ENCODE measurements at regions not wholly inside any gene's neighbourhood (a gene's known extent, or its start where the extent isn't known, plus 50 kb on each side); places are given as distances from the start of the nearest gene placed in this dataset.

GRCh38 chr20:22321191-22321590, 263.2 kb downstream of the FOXA2 start:
- intact Hi-C loops (cut with micrococcal nuclease; ENCODE audit: unreplicated experiment) = no loop called here
- CTCF ChIA-PET = no interaction called here
- POLR2A ChIA-PET (ENCODE audit: unreplicated experiment) = no interaction called here
- H3K4me2 ChIP-seq = no peak overlapping the region
- BruUV-seq (replicated peaks) = no TSS peak
- no peak overlapping the region for H3K27ac ChIP-seq
- H2AFZ ChIP-seq = no peak overlapping the region
- H3K9me2 ChIP-seq (ENCODE audit: insufficient read depth) = no peaks in the 10 kb centered on the region; the same call in 1 of the 2 replicates
- no peaks in the 10 kb centered on the region for H4K20me1 ChIP-seq (ENCODE audit: insufficient read depth)
- H3K79me2 ChIP-seq (ENCODE audit: low read depth) = no peaks in the 10 kb centered on the region
- H3K9me3 ChIP-seq (ENCODE audit: insufficient read depth, low read depth) = no peaks in the 10 kb centered on the region
- no peak for DNase-seq
- H3K4me1 ChIP-seq (replicated peaks; ENCODE audit: insufficient read depth) = no peaks in the 10 kb centered on the region
- TF ChIP-seq CTCF (conservative IDR thresholded peaks at IDR 0.05) (no peak), EZH2 (IDR thresholded peaks at IDR 0.05; ENCODE audit: low read depth) (no peak)
- no peaks in the 10 kb centered on the region for H3K36me3 ChIP-seq (ENCODE audit: low read depth)
- H3K27me3 ChIP-seq (ENCODE audit: insufficient read depth, low read depth) = peaks cover 75% of the 10 kb centered on the region
- H3F3A ChIP-seq (ENCODE audit: insufficient read depth, low read depth) = no peaks in the 10 kb centered on the region
- H3K4me3 ChIP-seq = no peak overlapping the region

- intact Hi-C loops (cut with micrococcal nuclease; ENCODE audit: unreplicated experiment) = no loop called here
- Histone ChIP-seq H3F3A (ENCODE audit: insufficient read depth, low read depth) (no peaks in the 10 kb centered on the region), H3K4me3 (no peak overlapping the region), H3K4me2 (no peak overlapping the region), H3K27me3 (ENCODE audit: insufficient read depth, low read depth) (peaks cover 76% of the 10 kb centered on the region), H2AFZ (no peak overlapping the region), H3K27ac (no peak overlapping the region), H3K79me2 (ENCODE audit: low read depth) (no peaks in the 10 kb centered on the region), H3K36me3 (ENCODE audit: low read depth) (no peaks in the 10 kb centered on the region), H3K4me1 (replicated peaks; ENCODE audit: insufficient read depth) (no peaks in the 10 kb centered on the region), H4K20me1 (ENCODE audit: insufficient read depth) (no peaks in the 10 kb centered on the region), H3K9me3 (ENCODE audit: insufficient read depth, low read depth) (no peaks in the 10 kb centered on the region), H3K9me2 (ENCODE audit: insufficient read depth) (no peaks in the 10 kb centered on the region; the same call in 1 of the 2 replicates)
- no TSS peak for BruUV-seq (replicated peaks)
- CTCF ChIA-PET = no interaction called here
- TF ChIP-seq EZH2 (IDR thresholded peaks at IDR 0.05; ENCODE audit: low read depth) = no peak
- TF ChIP-seq CTCF (conservative IDR thresholded peaks at IDR 0.05) = no peak
- DNase-seq = no peak
- POLR2A ChIA-PET (ENCODE audit: unreplicated experiment) = no interaction called here
Observed at GRCh38 chr20:22320245-22320915, 264.0 kb downstream of the FOXA2 start.

GRCh38 chr20:22315771-22316170, 268.6 kb downstream of the FOXA2 start:
- H3K4me2 ChIP-seq = no peak overlapping the region
- no peaks in the 10 kb centered on the region for H3K36me3 ChIP-seq (ENCODE audit: low read depth)
- no peaks in the 10 kb centered on the region for H3K9me3 ChIP-seq (ENCODE audit: insufficient read depth, low read depth)
- no peaks in the 10 kb centered on the region for H3K9me2 ChIP-seq (ENCODE audit: insufficient read depth)
- H3K79me2 ChIP-seq (ENCODE audit: low read depth) = no peaks in the 10 kb centered on the region
- no peaks in the 10 kb centered on the region for H3K4me1 ChIP-seq (replicated peaks; ENCODE audit: insufficient read depth)
- POLR2A ChIA-PET (ENCODE audit: unreplicated experiment) = no interaction called here
- no peak for DNase-seq
- H3K27ac ChIP-seq = no peak overlapping the region
- BruUV-seq (replicated peaks) = no TSS peak
- H3K27me3 ChIP-seq (ENCODE audit: insufficient read depth, low read depth) = peaks cover 64% of the 10 kb centered on the region
- no peak for TF ChIP-seq EZH2 (IDR thresholded peaks at IDR 0.05; ENCODE audit: low read depth)
- no peak for TF ChIP-seq CTCF (conservative IDR thresholded peaks at IDR 0.05)
- no peak overlapping the region for H3K4me3 ChIP-seq
- intact Hi-C loops (cut with micrococcal nuclease; ENCODE audit: unreplicated experiment) = no loop called here
- no peaks in the 10 kb centered on the region for H4K20me1 ChIP-seq (ENCODE audit: insufficient read depth)
- H3F3A ChIP-seq (ENCODE audit: insufficient read depth, low read depth) = no peaks in the 10 kb centered on the region
- no peak overlapping the region for H2AFZ ChIP-seq
- CTCF ChIA-PET = no interaction called here
